ENCODE measurements at regions not wholly inside any gene's neighbourhood (a gene's known extent, or its start where the extent isn't known, plus 50 kb on each side); places are given as distances from the start of the nearest gene placed in this dataset.

DNA sequence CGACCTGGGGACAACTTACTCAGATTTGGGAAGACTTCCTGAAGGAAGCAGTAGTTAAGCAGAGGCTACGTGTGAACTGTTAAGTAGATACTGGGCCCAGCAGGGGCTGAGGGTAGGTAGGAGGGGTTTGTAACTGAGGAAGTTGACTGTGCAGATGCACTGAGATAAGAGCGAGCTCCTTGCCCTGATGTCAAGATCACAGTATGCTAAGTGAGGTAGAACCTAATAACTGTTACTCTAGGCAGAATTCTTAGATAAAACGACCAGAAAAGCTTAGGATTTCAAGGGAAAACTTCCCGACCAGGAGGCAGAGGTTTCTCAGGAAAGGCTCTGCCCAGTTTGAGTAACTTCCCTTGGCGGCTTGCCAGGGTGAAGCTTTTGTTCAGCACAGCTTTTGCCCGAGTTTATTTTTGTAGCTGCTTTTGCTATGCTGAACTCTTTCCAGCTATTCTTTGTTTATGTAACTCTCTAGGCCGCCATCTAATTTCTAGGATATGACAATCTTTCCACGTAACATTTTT, 632.1 kb downstream of the DIAPH3 start (continued):
- TF ChIP-seq ETV6 (conservative IDR thresholded peaks at IDR 0.05 in 1 of 2, IDR thresholded peaks at IDR 0.05 in 1 of 2; ENCODE audit: borderline replicate concordance in 1 of 2, low read depth in 1 of 2) (no peak), LARP7 (IDR thresholded peaks at IDR 0.05) (no peak)
- TF ChIP-seq, protein P1, sequence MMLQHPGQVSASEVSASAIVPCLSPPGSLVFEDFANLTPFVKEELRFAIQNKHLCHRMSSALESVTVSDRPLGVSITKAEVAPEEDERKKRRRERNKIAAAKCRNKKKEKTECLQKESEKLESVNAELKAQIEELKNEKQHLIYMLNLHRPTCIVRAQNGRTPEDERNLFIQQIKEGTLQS (IDR thresholded peaks at IDR 0.05; ENCODE audit: borderline replicate concordance, extremely low read depth, low read depth, low read length), result no peak

DNA sequence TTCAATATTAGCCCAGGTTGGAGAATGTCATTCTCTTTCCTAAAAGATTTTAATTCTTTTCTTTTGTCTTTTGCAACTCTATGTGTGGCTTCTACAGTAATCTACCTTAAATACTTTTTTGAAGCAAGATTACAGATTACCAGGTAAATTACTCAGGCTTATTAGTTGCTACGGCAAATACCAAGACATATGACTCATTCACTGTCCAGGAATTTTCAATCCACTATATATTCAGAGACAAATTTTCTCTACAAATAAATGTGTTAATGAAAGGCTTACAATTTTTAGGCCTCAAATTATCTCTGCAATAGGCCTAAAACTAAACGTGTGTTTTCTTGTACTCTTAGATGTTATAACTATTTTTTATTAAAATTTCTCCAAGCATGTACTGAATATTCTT, 631.3 kb downstream of the DIAPH3 start:
- H3K27me3 ChIP-seq (replicated peaks in 1 of 2; ENCODE audit: control insufficient read depth in 2 of 2, insufficient read depth in 2 of 2, low read length in 1 of 2), result no peaks in the 10 kb centered on the region
- intact Hi-C loops (cut with micrococcal nuclease; ENCODE audit: unreplicated experiment) (no loop called here), in situ Hi-C loops (cut with MboI) (no loop called here)
- no peak overlapping the region for H2AFZ ChIP-seq (ENCODE audit: control insufficient read depth, low read depth, low read length)
- TF ChIP-seq CHD4 (IDR thresholded peaks at IDR 0.05), result no peak
- TF ChIP-seq TARDBP (IDR thresholded peaks at IDR 0.05; ENCODE audit: borderline replicate concordance), result no peak
- TF ChIP-seq, protein P2, sequence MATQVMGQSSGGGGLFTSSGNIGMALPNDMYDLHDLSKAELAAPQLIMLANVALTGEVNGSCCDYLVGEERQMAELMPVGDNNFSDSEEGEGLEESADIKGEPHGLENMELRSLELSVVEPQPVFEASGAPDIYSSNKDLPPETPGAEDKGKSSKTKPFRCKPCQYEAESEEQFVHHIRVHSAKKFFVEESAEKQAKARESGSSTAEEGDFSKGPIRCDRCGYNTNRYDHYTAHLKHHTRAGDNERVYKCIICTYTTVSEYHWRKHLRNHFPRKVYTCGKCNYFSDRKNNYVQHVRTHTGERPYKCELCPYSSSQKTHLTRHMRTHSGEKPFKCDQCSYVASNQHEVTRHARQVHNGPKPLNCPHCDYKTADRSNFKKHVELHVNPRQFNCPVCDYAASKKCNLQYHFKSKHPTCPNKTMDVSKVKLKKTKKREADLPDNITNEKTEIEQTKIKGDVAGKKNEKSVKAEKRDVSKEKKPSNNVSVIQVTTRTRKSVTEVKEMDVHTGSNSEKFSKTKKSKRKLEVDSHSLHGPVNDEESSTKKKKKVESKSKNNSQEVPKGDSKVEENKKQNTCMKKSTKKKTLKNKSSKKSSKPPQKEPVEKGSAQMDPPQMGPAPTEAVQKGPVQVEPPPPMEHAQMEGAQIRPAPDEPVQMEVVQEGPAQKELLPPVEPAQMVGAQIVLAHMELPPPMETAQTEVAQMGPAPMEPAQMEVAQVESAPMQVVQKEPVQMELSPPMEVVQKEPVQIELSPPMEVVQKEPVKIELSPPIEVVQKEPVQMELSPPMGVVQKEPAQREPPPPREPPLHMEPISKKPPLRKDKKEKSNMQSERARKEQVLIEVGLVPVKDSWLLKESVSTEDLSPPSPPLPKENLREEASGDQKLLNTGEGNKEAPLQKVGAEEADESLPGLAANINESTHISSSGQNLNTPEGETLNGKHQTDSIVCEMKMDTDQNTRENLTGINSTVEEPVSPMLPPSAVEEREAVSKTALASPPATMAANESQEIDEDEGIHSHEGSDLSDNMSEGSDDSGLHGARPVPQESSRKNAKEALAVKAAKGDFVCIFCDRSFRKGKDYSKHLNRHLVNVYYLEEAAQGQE (IDR thresholded peaks at IDR 0.05; ENCODE audit: low read depth, low read length), result no peak
- TF ChIP-seq KDM1A (IDR thresholded peaks at IDR 0.05; ENCODE audit: borderline replicate concordance), result no peak
- TF ChIP-seq LARP7 (IDR thresholded peaks at IDR 0.05), result no peak
- TF ChIP-seq SP1 (IDR thresholded peaks at IDR 0.05; ENCODE audit: low read depth, low read length), result no peak
- no peak for TF ChIP-seq RFX5 (IDR thresholded peaks at IDR 0.05; ENCODE audit: low read depth, low read length)
- no peak for TF ChIP-seq BMI1 (IDR thresholded peaks at IDR 0.05; ENCODE audit: borderline replicate concordance)
- TF ChIP-seq IKZF1 (conservative IDR thresholded peaks at IDR 0.05), result no peak
- TF ChIP-seq, protein P3, sequence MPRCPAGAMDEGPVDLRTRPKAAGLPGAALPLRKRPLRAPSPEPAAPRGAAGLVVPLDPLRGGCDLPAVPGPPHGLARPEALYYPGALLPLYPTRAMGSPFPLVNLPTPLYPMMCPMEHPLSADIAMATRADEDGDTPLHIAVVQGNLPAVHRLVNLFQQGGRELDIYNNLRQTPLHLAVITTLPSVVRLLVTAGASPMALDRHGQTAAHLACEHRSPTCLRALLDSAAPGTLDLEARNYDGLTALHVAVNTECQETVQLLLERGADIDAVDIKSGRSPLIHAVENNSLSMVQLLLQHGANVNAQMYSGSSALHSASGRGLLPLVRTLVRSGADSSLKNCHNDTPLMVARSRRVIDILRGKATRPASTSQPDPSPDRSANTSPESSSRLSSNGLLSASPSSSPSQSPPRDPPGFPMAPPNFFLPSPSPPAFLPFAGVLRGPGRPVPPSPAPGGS (IDR thresholded peaks at IDR 0.05; ENCODE audit: borderline replicate concordance, insufficient read depth, low read depth, low read length, poor library complexity, severe bottlenecking), result no peak
- TF ChIP-seq NBN (IDR thresholded peaks at IDR 0.05), result no peak
- no peak overlapping the region for H3K4me2 ChIP-seq (ENCODE audit: control insufficient read depth, insufficient read depth)
- H3K9ac ChIP-seq (ENCODE audit: control insufficient read depth, insufficient read depth, low read length), result no peak overlapping the region
- SMC1A ChIA-PET (ENCODE audit: uncharacterized antibody, unreplicated experiment), result interaction anchor here (0.7 to 1.4 kb wide), 2 partner anchors 37 to 140 kb away, joined by 3 to 4 read pairs; no protein-coding TSS in a partner anchor
- H3K4me1 ChIP-seq (ENCODE audit: control insufficient read depth, insufficient read depth, low read length), result no peaks in the 10 kb centered on the region
- H3K9me3 ChIP-seq (replicated peaks; ENCODE audit: control insufficient read depth, insufficient read depth, low read length), result no peaks in the 10 kb centered on the region
- CTCF ChIA-PET, result no interaction called here
- H3K36me3 ChIP-seq (ENCODE audit: control insufficient read depth in 2 of 2, insufficient read depth in 2 of 2, low read length in 1 of 2), result no peaks in the 10 kb centered on the region
- DNase-seq (ENCODE audit: low read depth, low spot score) (no peak), ATAC-seq (no peak), FAIRE-seq (no peak)
- H3K4me3 ChIP-seq, result no peak overlapping the region
- H3K27ac ChIP-seq (ENCODE audit: control insufficient read depth, insufficient read depth), result no peak overlapping the region
- no peaks in the 10 kb centered on the region for H4K20me1 ChIP-seq (ENCODE audit: control insufficient read depth, insufficient read depth)
- RAD21 ChIA-PET (ENCODE audit: unreplicated experiment), result no interaction called here
- no peaks in the 10 kb centered on the region for H3K79me2 ChIP-seq (ENCODE audit: control insufficient read depth, insufficient read depth, low read length)
- WGBS (ENCODE audit: insufficient coverage, insufficient replicate concordance, low lambda C conversion rate, missing lambda C conversion rate), result 27% methylated on average over 2 of the region's 2 CpGs
- POLR2A ChIA-PET, result no interaction called here
- no TSS peak for BruUV-seq (replicated peaks)
